Central memory CD8-positive, alpha-beta T cell (primary cell): ENCODE measurements at regions not wholly inside any gene's neighbourhood (a gene's known extent, or its start where the extent isn't known, plus 50 kb on each side); places are given as distances from the start of the nearest gene placed in this dataset.
A peak's percentile ranks its signal among the peaks of the same experiment; 100 is the strongest.

Source experiments
- ATAC-seq: fragments of 150-1000 bp; cut with Tn5 transposase; replicated peaks from 2 replicates; pipeline ENCODE4 v1.10.0; 2022; ENCODE audit warnings: mild to moderate bottlenecking, moderate FRiP score, moderate number of reproducible peaks; ENCODE audit not compliant: poor library complexity, severe bottlenecking; ENCODE audit errors: extremely low read depth
- DNase-seq, 2 donors: peaks; one replicate each; pipeline ENCODE4 v3.0.0; 2021; ENCODE audit warnings: low spot score in 2 of 2
- H3K27ac Mint-ChIP-seq: one replicate; pipeline ENCODE4 v1.8.0; 2022; ENCODE audit warnings: low read depth, mild to moderate bottlenecking, moderate library complexity, mixed read lengths
- H3K27me3 Mint-ChIP-seq: one replicate; pipeline ENCODE4 v1.8.0; 2022; ENCODE audit warnings: mixed read lengths
- H3K36me3 Mint-ChIP-seq: one replicate; pipeline ENCODE4 v1.8.0; 2022; ENCODE audit warnings: mild to moderate bottlenecking, moderate library complexity, mixed read lengths; ENCODE audit not compliant: insufficient read depth
- H3K4me1 Mint-ChIP-seq: one replicate; pipeline ENCODE4 v1.8.0; 2022; ENCODE audit warnings: mixed read lengths
- H3K4me3 Mint-ChIP-seq: one replicate; pipeline ENCODE4 v1.8.0; 2022; ENCODE audit warnings: mild to moderate bottlenecking, moderate library complexity, mixed read lengths
- H3K9me3 Mint-ChIP-seq: one replicate; pipeline ENCODE4 v1.8.0; 2022; ENCODE audit warnings: mixed read lengths

DNA sequence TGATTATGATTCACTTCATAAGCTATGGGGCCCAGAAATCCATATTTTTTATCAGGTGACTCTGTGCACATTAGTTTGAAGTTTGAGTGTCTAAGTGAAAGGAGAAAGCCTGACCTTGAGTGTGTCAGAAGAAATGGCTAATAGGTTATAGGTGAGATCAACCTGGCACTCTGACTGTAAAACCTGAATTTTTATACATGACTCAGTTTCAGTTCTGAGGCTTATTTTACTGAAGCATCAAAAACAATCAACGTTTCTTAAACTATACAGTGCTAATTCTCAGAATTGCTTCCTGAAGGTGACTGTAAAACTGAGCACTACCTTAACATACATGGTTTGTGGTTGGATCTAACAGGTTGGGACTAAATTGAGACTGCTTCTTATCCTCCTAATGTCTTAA is 159.4 kb upstream of the AHR start:
- H3K9me3 Mint-ChIP-seq, result no peaks in the 10 kb centered on the region
- peaks cover 6% of the 10 kb centered on the region for H3K36me3 Mint-ChIP-seq
- ATAC-seq, result peak; percentile 61
- H3K27me3 Mint-ChIP-seq, result no peaks in the 10 kb centered on the region
- peak overlapping the region; percentile 0 for H3K4me3 Mint-ChIP-seq
- H3K27ac Mint-ChIP-seq, result peak overlapping the region; percentile 82
- DNase-seq, result no peak
- peaks cover 30% of the 10 kb centered on the region for H3K4me1 Mint-ChIP-seq

DNA sequence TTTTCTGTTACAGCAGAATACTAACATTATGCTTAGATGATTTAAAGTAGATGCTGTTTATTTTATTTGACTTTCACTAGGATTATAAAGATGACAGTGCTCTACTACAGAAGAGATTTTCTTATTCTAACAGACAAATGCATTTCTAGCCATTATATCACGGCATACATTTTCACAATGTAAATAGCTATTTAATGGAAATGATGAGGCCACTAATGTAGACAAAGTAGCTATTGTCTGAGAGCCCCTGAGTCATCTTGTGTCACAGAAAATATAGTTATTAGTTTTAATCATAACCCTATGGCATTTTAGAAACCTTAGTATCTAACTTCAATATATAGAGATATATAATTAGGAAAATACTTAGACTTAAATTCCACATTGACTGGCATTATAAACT is 158.0 kb upstream of the AHR start:
- DNase-seq (no peak), ATAC-seq (no peak)
- H3K27ac Mint-ChIP-seq, result no peak overlapping the region
- H3K4me1 Mint-ChIP-seq, result peaks cover 40% of the 10 kb centered on the region
- no peaks in the 10 kb centered on the region for H3K27me3 Mint-ChIP-seq
- no peaks in the 10 kb centered on the region for H3K9me3 Mint-ChIP-seq
- H3K4me3 Mint-ChIP-seq, result no peak overlapping the region
- H3K36me3 Mint-ChIP-seq, result peaks cover 6% of the 10 kb centered on the region

DNA sequence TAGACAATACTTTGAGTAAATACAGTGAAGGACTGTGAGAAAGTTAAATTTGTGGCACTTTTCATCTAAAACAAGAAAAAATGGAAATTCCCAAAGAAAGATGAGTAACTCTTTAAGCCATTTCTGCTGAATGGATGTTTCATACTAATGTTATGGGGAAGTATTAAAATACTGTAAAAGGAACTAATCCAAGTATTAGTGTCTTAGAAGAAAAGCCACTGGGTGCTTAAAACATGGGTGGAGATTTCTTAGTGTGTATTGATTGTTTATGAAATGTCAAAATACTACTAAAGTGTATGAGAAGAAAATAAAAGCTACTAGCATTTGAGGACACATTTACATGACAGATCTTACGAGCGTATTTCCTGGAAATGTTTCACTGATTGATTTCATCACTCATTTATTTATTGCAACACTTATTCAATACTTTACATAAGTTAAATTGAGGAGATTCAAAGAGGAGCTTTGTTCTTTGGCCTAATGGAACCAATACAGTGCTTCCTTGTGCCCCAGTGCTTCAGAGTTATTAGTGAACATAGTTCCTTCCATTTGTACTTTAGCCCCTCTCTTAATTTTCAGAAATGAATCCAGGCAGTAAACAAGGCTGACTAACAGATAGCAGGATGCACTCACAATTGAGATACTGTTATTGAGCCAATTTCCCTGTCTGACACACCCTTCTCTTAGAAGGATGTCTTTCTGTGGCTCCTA is 155.5 kb upstream of the AHR start:
- H3K36me3 Mint-ChIP-seq, result peaks cover 6% of the 10 kb centered on the region
- DNase-seq (no peak), ATAC-seq (no peak)
- peaks cover 40% of the 10 kb centered on the region for H3K4me1 Mint-ChIP-seq
- no peaks in the 10 kb centered on the region for H3K9me3 Mint-ChIP-seq
- H3K4me3 Mint-ChIP-seq, result peak overlapping the region; percentile 61
- no peaks in the 10 kb centered on the region for H3K27me3 Mint-ChIP-seq
- H3K27ac Mint-ChIP-seq, result peak overlapping the region; percentile 85

DNA sequence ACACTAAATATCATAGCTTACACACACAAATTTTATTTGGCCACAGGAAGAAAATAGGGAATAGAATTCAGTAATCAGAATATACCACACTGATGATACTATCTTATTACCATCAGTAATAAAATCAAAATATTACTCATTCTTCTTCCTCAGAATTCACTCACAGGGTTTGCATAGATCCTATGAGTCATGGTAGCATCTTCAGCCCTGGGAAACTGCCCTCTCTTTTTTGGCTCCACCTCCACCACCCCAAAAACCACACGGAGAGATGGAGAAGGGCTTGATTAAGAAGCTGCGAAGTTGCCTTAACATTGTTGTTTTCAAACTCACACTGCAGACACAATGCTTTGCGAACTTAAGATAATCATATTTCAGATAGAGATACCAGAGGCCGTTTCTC is 154.1 kb upstream of the AHR start:
- peak; percentile 84 for ATAC-seq
- H3K27me3 Mint-ChIP-seq, result no peaks in the 10 kb centered on the region

DNA sequence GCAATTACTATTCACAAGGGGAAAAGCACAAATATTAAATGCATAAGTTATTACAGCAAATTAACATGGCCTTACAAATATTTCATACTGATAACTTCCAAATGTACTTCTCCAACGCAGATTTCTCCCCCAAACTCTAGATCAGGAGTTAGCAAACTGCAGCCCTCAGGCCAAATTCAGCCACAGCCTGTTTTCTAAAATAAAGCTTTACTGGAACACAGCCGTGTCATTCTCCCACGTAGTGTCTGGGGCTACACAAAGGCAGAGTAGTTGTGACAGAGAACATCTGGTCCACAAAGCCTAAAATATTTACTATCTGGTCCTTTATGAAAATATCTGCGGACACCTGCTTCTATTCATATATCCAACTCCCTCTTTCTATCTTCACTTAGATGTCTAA is 151.8 kb upstream of the AHR start:
- Mint-ChIP-seq H3K4me3 (no peak overlapping the region), H3K9me3 (no peaks in the 10 kb centered on the region), H3K36me3 (peaks cover 4% of the 10 kb centered on the region), H3K27ac (no peak overlapping the region), H3K4me1 (peaks cover 26% of the 10 kb centered on the region), H3K27me3 (no peaks in the 10 kb centered on the region)
- ATAC-seq, result no peak
- no peak for DNase-seq

More for the DNA sequence above, 154.1 kb upstream of the AHR start:
- DNase-seq, result peak in 1 of 2 donors; percentile 15
- H3K36me3 Mint-ChIP-seq, result peaks cover 4% of the 10 kb centered on the region
- H3K4me1 Mint-ChIP-seq, result peaks cover 30% of the 10 kb centered on the region
- peak overlapping the region; percentile 32 for H3K4me3 Mint-ChIP-seq
- no peaks in the 10 kb centered on the region for H3K9me3 Mint-ChIP-seq
- peak overlapping the region; percentile 15 for H3K27ac Mint-ChIP-seq

DNA sequence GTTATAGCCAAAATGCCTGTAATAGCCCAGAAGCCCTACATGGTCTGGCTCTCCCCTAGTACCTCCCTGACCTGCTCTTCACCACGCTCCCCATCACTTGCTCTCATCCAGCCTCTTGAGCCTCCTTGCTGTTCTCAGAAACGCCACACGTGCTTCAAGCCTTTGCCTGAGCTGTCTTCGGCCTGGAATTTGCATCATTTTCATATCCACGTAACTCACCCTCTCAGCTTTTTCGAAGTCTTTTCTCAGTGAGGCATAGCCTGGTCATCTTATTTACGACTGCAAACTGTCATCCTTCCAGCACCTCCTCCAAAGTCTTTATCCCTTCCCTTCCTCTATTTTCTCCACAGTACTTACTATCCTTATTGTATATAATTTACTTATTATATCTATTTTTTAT is 151.0 kb upstream of the AHR start:
- no peaks in the 10 kb centered on the region for H3K27me3 Mint-ChIP-seq
- no peak for DNase-seq
- no peak overlapping the region for H3K27ac Mint-ChIP-seq
- peaks cover 2% of the 10 kb centered on the region for H3K36me3 Mint-ChIP-seq
- ATAC-seq, result no peak
- H3K9me3 Mint-ChIP-seq, result no peaks in the 10 kb centered on the region
- peaks cover 26% of the 10 kb centered on the region for H3K4me1 Mint-ChIP-seq
- H3K4me3 Mint-ChIP-seq, result no peak overlapping the region

DNA sequence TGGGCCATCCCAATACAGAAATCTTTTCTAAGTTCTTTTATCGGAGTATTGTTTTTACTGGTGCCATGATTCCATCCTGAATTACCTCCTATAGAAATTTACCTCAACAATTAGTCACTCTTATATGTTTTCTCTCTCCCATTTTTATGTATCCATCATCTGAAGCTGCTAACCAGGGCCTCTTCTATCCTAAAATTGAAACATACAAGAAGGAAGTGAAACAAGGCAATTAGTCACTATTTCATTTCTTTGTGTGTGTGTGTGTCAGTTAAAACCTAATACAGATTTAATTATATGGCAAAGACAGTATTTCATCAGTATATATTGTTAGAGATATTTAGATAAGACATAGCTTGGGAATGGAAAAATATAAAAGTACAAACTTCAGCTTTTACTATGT is 148.4 kb upstream of the AHR start:
- Mint-ChIP-seq H3K9me3 (no peaks in the 10 kb centered on the region), H3K36me3 (no peaks in the 10 kb centered on the region), H3K4me3 (no peak overlapping the region), H3K27ac (no peak overlapping the region), H3K27me3 (no peaks in the 10 kb centered on the region), H3K4me1 (peaks cover 6% of the 10 kb centered on the region)
- DNase-seq (no peak), ATAC-seq (no peak)

DNA sequence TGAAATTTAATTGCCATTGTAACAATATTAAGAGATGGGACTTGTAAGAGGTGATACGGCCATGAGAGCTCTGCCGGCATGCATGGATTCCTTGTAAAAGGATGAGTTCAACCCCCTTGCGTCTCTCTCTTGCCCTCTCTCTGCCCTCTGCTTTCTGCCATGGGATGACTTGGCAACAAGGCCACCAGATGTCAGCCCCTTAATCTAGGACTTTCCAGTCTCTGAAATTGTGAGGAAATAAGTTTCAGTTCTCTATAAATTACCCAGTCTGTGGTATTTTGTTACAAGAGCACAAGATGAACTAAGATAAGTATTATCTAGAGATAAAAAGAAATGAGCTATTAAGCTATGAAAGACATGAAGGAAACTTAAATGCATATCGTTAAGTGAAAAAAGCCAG is 145.7 kb upstream of the AHR start:
- no peak overlapping the region for H3K27ac Mint-ChIP-seq
- DNase-seq (no peak), ATAC-seq (no peak)
- peaks cover 5% of the 10 kb centered on the region for H3K4me1 Mint-ChIP-seq
- H3K9me3 Mint-ChIP-seq, result no peaks in the 10 kb centered on the region
- H3K27me3 Mint-ChIP-seq, result no peaks in the 10 kb centered on the region
- H3K4me3 Mint-ChIP-seq, result no peak overlapping the region
- H3K36me3 Mint-ChIP-seq, result no peaks in the 10 kb centered on the region

DNA sequence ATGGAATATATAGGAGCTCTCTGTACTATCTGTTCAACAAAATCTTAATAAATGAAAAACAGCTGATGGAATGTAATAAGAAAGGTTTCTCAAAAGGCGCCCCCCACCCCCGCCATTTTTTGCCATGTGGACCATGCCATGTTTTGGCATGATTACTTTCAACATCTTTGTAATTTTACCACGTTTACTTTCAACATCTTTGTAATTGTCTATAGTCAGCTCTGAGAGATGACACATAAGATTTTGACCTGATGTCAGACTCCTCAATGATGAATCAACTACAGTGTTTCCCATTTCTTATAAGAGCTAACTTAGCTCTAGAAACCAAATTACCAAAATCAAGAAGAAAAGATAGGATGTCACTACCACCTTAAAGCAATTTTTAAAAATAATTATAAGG is 144.9 kb upstream of the AHR start:
- no peak for DNase-seq
- no peaks in the 10 kb centered on the region for H3K9me3 Mint-ChIP-seq
- H3K27me3 Mint-ChIP-seq, result no peaks in the 10 kb centered on the region
- H3K4me1 Mint-ChIP-seq, result peaks cover 5% of the 10 kb centered on the region
- ATAC-seq, result no peak
- H3K4me3 Mint-ChIP-seq, result no peak overlapping the region
- peak overlapping the region; percentile 29 for H3K27ac Mint-ChIP-seq
- H3K36me3 Mint-ChIP-seq, result no peaks in the 10 kb centered on the region

DNA sequence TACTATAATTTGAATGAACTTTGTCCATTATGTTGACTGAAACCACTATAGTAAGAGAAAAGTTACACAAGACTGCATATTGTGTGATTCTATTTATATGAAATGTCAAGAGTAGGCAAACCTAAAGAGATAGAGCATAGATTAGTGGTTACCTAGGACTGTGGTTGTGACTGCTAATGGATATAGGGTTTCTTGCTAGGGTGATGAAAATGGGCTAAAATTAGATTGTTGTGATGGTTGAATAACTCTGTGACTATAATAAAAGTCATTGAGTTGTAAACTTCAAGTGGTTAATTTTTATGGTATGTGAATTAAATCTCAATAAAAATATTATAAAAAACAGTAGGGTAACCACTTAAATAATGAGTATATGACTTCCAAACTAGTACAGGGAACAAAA is 142.9 kb upstream of the AHR start:
- no peak overlapping the region for H3K27ac Mint-ChIP-seq
- no peaks in the 10 kb centered on the region for H3K27me3 Mint-ChIP-seq

DNA sequence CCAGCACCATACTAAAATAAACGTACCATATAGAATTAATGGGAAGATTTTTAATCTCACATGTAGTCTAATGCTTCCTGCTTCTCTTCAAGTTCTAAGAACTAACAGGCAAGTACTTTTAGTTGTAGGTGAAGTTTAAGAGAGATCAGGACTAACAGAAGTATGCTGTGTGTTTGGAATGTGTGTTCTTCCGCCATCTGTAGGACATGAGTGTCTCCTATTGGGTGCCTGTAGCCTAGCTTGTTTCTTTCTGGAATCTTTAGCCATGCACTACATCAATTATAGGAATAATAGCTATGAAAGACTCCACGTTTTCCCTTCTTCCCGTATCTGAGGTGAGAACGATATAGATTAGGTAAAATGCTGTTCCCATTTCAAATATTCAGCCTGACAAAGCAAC is 140.2 kb upstream of the AHR start:
- H3K4me3 Mint-ChIP-seq, result no peak overlapping the region
- H3K9me3 Mint-ChIP-seq, result no peaks in the 10 kb centered on the region

More for the DNA sequence above, 142.9 kb upstream of the AHR start:
- ATAC-seq (no peak), DNase-seq (no peak)
- Mint-ChIP-seq H3K36me3 (no peaks in the 10 kb centered on the region), H3K9me3 (no peaks in the 10 kb centered on the region), H3K4me1 (peaks cover 11% of the 10 kb centered on the region), H3K4me3 (no peak overlapping the region)

DNA sequence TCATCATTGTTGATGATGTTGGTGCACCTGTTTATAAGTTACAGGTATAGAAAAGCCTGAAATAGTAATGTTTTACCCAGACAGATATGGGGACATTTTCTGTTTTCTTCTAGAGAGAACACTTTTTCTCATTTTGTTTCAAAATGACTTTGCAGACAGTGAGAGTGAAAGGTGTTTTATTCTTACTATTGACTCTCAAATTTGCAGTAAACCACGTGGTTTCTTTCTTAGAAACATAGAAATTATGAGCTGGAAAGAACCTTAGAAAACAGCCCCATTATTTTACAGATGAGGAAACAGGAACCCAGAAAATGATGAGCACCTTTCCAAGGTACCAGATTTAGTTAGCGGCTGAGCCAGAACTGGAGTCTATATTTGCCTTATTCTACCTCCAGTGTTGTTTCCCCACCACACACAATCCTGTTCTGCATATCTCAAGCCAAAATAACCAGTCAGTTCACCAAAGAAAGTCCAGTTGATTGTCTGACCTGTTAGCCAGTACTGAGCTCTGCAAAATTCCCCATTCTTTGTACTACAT is 138.9 kb upstream of the AHR start:
- no peak overlapping the region for H3K27ac Mint-ChIP-seq
- DNase-seq (no peak), ATAC-seq (no peak)
- H3K27me3 Mint-ChIP-seq, result no peaks in the 10 kb centered on the region
- H3K4me3 Mint-ChIP-seq, result no peak overlapping the region
- peaks cover 11% of the 10 kb centered on the region for H3K4me1 Mint-ChIP-seq
- no peaks in the 10 kb centered on the region for H3K9me3 Mint-ChIP-seq
- H3K36me3 Mint-ChIP-seq, result no peaks in the 10 kb centered on the region

More for the DNA sequence above, 140.2 kb upstream of the AHR start:
- DNase-seq (no peak), ATAC-seq (no peak)
- no peaks in the 10 kb centered on the region for H3K27me3 Mint-ChIP-seq
- peaks cover 16% of the 10 kb centered on the region for H3K4me1 Mint-ChIP-seq
- H3K36me3 Mint-ChIP-seq, result no peaks in the 10 kb centered on the region
- no peak overlapping the region for H3K27ac Mint-ChIP-seq

DNA sequence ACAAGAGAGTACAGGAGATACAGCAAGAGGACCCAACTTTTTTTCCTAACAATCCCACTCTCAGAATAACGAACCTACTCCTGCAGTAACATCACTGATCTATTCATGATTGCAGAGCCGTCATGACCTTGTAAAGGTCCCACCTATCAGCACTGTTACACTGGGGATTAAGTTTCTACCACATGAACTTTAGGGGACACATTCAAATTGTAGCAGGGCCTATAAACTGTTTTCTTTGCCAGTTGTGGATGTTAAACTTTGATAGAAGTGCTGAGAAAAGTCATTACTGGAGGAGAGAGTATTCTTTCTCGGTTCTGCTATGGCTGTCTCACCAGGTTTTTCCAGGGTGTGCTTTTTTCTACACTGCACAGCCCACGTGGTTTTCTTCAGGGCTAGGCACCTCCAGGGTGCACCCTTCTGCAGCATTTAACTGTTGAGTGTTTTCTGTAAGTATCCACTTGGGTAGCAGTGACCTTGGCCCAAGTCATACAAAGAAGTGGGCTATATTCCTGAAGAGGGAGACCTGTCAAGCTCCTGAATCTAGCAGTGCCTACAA is 131.6 kb upstream of the AHR start:
- DNase-seq (no peak), ATAC-seq (no peak)
- Mint-ChIP-seq H3K27me3 (no peaks in the 10 kb centered on the region), H3K36me3 (peaks cover 3% of the 10 kb centered on the region), H3K4me1 (peaks cover 13% of the 10 kb centered on the region), H3K4me3 (no peak overlapping the region), H3K9me3 (no peaks in the 10 kb centered on the region), H3K27ac (no peak overlapping the region)
